HS-27A (cell line): ENCODE measurements at regions not wholly inside any gene's neighbourhood (a gene's known extent, or its start where the extent isn't known, plus 50 kb on each side); places are given as distances from the start of the nearest gene placed in this dataset.
"Not testable (repeated sequence)": the region's sequence is repeated elsewhere in the genome, so short reads cannot be mapped to it uniquely, and the experiment has no call there.

Source experiments
- DNase-seq: peaks from one replicate; pipeline ENCODE4 v3.0.0-alpha.2; 2012; ENCODE audit warnings: low read depth, missing footprints

DNA sequence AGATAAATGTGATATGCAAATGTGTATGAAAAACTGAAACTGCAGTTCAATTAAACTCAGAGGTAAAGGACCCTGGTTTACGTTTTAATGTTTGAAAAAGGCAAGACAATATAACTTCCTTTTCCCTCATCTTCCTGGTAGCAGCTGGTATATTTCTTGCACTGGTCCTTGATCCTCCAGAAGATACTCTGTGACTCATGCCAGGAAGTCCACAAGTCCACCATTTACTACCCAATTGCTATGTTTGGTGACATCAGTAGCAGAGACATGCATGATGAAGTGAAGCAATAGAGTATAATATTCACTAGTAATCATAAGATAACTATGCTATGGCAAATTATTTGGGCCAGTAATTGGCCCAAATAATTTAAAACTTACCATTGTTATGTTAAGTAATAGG, 774.5 kb upstream of the NEGR1 start:
- no peak for DNase-seq

DNA sequence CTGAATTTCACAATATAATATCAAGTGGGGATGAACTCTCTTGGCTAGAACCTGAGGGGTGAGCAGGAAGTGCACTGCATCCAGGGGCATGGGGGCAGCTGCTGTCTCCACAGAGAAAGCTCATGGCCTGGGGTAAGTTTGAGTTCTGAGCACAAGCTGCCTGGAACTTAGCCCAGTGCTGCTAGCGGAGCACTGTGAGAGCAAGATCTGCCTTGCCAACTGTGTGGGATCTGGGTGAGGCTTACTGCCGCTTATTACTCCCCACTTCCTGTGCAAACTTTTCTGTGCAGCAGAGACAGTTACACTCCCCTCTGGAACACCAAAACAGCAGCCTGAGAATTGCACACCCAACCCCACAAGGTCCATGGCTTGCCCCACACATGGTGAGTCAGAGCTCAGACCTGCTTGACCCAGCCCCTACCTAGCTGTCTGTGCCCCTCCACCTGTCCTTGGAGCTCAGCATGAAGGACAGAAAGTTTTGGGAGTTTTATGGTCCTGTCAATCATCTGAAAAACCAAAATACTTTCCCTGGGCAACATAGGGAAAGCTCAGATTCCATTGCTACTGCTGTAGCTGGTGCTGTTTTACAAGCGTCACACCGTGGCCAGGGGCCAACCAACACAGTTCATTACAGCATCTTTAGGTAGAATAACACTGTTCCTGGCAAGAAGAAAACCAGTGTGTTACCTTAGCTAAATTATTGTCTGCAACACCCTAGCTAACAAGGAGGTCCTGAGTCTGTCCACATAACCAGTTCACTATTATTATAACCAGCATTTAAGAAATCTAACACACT, 762.1 kb upstream of the NEGR1 start:
- no peak for DNase-seq

DNA sequence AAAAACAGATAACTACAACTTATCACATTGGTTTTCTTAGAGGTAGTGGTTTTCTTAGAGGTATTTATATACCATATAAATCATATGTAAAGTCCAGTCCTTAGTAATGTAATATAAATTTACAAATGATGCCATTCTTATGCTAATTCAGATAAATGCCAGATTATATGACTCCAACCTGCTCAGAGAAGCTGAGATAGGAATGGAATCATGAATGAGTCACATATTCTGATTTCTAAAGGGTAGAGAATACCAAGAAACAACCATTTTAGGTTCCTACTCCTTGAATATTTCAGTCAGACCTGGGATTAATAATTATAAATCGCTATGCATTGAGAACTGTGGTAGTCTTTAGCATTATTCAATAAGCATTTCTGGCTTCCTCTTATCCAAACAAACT, 760.1 kb upstream of the NEGR1 start:
- DNase-seq = no peak

DNA sequence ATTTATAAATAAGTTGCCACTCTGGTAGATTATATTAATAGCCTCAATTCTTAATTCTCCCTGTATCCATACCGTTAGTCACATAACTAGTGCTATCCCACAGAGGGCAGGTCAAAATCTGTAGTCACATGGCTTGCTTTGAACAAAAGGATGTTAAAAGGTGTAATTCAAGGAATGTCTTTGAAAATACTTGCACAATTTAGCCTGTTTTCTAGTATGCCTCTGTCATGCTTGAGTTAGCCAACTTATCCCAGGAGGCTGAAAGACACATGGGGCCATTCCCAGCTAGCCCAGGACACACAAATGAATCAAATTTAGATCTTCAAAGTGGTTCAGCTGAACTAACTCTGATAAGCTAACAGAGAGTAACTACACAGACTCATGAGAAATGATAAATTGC, 758.5 kb upstream of the NEGR1 start:
- no peak for DNase-seq

DNA sequence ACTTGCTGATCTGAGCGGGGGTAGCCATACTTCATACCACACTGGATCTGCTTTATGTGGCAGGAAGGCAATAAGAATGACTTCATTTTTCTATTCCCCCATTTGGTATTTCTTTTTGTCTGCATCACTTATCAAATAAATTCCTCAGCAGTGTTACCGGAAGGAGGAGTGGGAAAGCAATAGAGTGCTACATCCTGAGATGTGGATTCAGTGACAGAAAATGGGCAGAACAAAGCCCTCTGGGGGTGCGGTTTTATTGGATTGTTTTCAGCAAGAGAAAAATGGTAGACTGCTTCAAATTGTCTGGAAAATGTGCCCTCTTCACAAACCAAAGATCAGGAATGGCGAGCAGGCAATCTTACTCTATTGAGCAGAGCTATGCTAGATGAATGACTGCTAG, 751.9 kb upstream of the NEGR1 start:
- no peak for DNase-seq

DNA sequence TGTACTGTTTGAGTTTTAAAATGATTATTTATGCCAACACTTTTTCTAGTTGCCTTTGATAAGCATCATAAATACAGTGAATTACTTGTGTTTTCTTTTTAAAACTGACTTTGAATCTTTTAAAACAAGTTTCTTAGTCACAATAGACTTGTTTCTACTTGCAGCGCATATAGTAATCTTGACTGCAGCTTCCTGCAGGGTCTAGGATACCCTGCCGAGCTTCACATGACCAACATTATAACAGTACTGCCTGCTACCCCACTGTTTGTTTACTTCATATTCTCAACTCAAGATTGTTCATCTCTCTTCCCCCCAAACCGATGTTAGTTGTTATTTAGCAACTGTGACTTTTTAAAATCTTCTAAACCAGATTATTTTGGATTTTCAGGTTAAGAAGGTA, 751.3 kb upstream of the NEGR1 start:
- no peak for DNase-seq

DNA sequence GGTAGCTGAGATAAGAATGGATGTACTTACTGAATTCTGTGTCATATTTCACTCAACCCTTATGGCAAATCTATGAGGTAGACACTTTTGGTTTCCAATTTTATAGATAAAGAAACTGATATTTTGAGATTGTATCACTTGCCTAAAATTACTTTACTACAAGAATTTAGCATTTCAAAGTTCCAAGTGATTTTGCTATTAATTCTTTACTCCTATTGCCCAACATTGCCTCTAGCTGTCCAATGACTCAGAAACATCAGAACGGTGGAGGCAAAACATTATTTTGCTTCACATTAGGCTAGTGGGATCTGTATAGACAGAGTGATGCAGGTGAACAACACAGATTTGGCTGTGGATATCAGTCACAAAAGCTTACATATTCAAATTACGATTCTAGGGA, 747.2 kb upstream of the NEGR1 start:
- no peak for DNase-seq

DNA sequence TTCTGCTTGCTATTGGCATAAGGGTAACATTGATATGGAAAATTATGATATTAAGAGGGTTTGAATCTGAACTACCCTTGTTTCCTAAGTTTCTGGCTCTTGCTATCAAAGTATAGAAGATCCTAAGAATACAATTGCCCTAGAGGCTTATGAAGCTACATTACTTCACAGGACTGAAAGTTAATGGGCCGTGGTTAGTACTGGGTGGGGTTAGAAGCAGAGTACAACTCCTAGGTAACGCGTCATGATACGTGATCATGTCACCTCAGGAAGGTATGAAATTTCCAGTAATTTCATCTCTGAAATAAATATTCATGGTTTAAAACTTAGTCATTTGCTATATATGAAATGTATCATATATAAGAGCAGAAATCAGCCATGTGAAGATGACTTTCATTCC, 743.8 kb upstream of the NEGR1 start:
- no peak for DNase-seq

DNA sequence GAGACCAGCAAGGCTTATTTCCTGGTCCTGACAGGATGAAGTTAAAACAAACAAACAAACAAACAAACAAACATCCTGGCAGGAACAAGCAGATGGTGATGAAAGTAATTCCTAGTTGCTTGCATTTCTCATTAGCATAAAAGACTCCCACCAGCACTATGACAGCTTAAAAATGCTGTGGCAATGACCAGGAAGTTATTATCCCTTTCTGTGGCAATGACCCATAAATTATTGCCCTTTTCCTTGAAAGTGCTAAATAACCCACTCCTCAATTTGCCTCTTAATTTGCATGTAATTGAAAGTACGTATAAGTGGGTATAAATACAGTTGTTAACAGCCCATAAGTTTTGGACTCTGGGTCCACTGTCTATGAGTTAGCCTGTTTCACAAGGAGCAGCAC, 727.6 kb upstream of the NEGR1 start:
- DNase-seq = no peak

DNA sequence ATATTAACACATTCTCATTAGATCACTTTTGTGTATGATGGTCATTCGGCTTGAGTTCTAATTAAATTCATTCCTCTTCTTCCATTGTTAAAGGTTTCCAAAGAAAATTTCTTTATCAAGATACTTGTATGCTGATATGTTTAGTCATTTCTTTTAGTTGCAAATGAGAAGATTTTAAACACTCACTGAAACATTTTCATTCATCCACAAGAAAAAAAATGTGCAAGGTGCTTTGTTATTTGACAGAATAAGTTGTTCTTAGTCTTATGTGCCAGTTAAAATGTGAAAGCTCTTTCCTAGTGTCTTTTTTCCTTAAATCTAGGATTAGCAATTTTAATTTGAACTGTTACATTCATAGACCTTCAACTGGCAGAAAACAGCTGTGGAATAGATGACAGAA, 727.0 kb upstream of the NEGR1 start:
- DNase-seq = no peak

DNA sequence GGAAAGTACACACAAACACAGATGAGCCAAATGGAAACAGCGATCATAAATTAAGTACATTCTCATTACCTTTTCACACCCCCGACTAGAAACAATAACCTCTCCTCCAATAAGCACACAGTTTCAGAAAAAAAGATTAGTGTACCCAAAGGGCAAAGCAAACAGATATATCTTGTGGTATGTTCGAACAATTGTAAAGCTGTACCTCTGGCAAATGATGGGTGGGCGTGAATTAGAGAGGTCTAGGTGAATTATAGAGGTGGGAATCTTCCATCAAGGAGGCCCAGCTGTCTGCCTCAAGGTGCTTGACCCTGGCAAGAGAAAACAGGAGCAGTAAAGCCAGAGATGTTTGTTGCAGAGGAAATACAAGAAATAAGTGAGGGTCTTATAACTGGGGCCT, 715.3 kb upstream of the NEGR1 start:
- DNase-seq = no peak

DNA sequence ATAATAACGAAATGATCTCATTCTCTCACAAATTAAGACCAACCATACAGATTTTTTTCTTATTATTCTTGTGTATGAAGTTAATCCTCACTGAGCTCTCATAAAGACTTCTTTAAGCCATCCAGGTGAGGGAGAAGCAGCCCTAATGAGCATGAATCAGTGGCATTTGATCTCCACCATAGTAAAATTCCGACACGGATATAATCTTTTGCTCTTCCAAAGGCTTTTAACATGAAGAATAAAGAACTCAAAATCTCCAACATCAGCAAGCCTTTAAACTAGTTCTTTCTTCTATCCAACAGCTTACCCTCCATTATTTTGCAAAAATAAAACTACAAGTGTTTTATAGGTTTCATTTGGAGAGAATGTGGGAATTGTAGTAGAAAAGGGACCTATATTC, 714.7 kb upstream of the NEGR1 start:
- DNase-seq = no peak

DNA sequence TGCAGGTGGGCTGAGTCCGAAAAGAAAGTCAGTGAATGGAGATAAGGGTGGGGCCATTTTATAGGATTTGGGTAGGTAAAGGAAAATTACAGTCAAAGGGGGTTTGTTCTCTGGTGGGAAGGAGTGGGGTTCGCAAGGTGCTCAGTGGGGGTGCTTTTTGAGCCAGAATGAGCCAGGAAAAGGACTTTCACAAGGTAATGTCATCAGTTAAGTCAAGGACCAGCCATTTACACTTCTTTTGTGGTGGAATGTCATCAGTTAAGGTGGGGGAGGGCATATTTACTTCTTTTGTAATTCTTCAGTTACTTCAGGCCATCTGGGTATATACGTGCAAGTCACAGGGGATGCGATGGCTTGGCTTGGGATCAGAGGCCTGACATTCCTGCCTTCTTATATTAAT, 705.5 kb upstream of the NEGR1 start:
- DNase-seq = not testable (repeated sequence)

DNA sequence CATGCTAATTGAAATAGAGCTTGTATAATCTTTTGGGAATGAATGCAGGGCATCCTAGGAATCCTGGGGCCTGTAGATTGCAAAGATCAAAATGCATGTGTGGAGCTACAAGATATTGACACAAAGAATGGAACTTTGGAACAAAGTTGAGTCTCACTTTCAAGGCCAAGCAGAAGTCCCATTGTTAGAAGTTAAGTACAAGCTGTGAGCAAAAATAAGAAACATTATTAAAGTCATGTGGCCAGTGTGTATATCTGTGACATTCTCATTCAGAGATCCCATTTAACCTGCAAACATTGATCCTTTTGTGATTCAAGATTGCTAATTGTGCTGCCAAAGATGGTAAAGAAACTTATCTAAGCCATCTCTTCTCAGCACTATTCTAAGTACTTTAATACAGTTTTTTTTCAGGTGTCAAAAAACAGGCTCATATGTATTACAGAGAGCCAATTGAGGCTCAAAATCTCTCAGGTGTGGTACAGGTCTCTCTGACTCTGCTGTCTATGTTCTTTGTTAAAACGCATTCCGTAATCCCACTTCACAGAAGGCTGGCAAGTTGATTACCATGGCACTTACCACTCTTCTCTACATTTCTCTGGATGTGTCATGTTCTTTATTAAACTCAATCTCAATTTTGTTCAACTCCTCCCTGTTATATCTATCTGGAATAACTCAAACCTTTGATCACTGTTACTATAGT, 704.4 kb upstream of the NEGR1 start:
- no peak for DNase-seq

DNA sequence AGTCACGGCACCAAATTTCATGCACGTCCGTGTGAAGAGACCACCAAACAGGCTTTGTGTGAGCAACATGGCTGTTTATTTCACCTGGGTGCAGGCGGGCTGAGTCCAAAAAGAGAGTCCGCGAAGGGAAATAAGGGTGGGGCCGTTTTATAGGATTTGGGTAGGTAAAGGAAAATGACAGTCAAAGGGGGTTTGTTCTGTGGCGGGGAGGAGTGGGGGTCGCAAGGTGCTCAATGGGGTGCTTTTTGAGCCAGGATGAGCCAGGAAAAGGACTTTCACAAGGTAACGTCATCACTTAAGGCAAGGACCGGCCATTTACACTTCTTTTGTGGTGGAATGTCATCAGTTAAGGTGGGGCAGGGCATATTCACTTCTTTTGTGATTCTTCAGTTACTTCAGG, 702.7 kb upstream of the NEGR1 start:
- DNase-seq = not testable (repeated sequence)

DNA sequence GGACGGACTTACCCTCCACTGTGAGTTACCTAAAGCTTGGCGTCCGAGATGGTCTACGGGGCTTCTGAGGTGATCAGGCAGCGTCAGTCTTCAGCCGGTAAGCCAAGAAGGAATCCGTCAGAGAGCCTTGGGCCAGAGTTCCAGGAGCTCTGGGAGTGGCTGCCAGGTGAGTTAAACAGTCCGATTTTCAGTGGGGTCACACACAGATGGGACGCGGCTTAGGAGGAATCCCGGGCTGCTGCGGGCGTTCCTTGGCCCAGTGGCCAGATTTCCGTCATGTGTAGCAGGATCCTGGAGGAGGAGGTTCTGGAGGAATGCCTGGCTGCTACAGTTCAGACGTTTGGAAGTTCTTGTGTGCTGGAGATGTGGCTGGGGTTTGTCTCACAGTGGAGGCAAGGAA, 700.7 kb upstream of the NEGR1 start:
- DNase-seq = not testable (repeated sequence)

DNA sequence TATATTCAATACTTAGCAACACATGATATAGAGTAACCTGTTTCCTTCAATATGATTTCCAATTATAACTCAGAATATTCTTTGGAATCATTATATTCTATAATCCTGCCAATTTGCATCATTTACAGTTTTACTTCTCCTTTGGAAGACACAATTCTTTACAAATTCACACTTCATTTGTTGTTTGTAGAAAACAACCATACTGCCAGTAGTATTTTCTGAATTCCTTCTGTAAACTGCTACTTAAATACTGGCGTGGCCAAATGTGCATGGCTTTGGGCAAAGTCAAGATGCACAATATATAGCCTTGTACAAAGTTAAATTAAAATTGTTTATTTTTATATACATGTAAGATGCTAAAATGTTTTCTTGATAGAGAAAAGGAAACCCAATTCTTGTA, 687.1 kb upstream of the NEGR1 start:
- no peak for DNase-seq

DNA sequence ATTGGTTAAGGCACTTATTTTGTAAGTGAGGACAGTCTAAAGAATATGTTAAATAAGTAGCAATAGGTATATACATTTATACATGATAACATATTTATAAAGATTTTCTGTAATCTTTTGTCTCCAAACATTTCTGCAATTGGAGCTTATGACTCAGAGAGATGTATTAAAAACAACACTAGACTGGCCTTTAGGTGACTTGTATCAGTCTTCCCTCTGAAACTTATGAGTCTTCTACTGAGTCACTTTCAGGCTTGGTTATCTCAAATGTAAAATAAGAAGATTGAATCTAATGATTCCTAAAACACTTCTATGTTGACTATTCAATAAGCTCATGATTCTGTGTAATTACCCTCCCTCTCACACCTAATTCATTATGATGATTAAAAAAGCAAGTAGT, 672.6 kb upstream of the NEGR1 start:
- DNase-seq = no peak

DNA sequence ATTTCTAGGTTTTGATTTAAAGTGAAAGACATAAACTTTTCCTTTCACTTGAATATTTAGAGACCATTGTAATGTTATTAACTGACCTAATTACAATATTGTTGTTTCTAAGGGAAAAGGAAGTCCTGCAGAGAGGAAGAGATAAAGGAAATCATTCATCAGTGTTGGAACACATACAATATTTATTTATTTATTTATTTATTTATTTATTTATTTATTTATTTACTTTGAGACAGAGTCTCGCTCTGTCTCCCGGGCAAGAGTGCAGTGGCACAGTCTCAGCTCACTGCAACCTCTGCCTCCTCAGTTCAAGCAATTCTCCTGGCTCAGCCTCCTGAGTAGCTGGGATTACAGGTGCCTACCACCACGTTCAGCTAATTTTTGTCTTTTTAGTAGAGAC, 668.6 kb upstream of the NEGR1 start:
- DNase-seq = not testable (repeated sequence)

DNA sequence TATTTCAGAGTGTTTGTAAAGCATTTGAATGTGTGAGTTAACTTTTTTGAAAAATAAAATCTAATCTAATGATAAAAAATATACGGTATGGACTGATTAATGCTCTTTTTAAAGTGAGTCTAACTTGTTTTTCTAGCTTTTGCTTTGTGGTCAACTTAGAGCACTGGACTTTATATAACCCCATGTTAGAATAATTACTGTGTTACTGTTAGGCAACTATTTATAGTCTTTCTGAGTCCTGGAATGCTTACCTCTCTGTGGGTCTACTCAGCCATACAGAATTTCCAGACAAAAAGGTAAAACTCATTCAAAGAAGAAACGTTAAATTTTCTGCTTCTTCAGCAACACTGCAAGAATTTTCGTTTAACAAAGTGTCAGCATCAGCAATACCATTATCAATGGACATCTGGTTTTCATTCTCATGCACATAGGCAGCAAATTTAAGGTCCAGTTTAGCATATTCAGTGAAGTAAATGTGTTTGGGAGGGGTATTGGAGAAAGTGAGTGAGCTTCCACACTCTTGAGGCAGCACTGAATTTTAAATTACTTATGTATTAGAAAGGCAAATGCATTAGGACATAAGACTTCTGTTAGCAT, 664.7 kb upstream of the NEGR1 start:
- no peak for DNase-seq

DNA sequence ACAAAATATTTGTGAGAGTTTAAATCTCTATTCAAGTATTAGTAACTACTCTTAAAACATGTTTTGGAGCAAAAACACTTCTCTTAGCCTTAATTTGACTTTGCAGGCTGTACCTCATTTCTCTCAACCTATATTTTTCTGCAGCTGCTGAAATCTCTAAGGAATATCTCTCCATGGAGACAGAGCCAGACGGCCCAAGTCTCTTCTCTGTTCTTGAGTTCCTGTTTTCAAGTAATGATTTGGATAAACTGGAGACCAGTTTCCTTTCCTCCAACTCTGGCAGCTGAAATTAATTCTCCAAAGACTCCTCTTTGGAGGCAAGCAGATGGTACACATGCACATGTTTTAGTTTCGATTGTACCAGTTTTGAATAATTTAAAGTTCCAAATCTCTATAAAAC, 659.7 kb upstream of the NEGR1 start:
- DNase-seq = no peak

DNA sequence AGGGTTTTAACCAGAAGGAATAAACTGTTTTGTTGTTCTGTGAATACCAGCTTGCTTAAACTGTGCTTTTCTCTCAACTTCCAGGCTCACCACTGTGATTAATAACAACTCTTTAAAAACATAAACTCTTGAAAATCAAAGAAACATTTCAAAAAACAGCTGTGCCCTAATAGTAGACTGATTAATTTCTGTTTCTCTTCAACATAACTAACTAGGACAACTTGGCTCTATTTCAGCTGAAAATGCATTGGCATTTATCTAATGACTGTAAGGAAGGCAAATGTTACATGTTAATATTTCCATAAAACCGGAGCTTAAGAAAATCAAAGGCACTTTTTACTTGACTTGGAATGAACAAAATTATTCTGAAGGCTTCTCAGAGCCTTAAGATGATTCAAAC, 656.1 kb upstream of the NEGR1 start:
- no peak for DNase-seq

DNA sequence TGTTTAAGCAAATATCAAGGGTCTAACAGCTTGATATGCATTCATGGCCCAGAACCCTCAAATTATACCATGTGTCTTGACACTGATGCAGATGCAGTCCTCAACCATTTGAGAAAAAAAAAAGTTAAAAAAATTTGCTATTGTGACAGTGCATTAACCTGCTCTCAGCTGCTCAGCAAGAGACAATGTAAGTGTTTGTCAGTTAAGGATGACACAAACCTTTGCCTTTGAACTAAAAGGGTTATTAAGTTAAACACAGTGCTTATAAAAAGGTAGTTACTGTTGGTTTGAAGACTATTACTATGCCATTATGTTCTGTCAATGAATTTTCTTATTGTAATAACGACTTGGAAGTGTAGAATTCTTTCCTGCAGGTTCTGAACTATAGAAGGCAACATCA, 655.6 kb upstream of the NEGR1 start:
- DNase-seq = no peak

DNA sequence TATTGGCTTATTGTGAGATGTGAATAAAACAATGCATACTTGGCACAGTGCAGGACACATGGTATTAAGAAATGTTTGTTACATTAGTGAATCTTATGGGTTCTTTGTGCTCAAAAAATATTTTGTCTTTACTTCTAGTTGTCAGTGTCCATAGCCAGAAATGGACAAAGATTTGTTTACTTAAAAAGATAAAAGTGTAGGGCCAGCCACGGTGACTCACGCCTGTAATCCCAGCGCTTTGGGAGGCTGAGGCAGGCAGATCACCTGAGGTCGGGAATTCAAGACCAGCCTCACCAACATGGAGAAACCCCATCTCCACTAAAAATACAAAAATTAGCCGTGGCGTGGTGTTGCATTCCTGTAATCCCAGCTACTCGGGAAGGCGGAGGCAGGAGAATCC, 654.6 kb upstream of the NEGR1 start:
- DNase-seq = peak; percentile 9
